B cell (primary cell): ENCODE measurements at regions not wholly inside any gene's neighbourhood (a gene's known extent, or its start where the extent isn't known, plus 50 kb on each side); places are given as distances from the start of the nearest gene placed in this dataset.

Experiments
- ATAC-seq: fragments of 200-7000 bp; cut with Tn5 transposase; one replicate; pipeline ENCODE4 v1.10.0; 2021; ENCODE audit warnings: low read depth, mild to moderate bottlenecking, moderate number of reproducible peaks, moderate library complexity
- CTCF ChIA-PET: fragments of 350-600 bp; sonication (Branson Sonifier 250); formaldehyde crosslinking; loops from one replicate; lab custom pipeline; 2021; ENCODE audit warnings: antibody characterized with exemption, inconsistent platforms; lab: Charles Lee
- POLR2A ChIA-PET: fragments of 350-600 bp; sonication (Branson Sonifier 250); formaldehyde crosslinking; loops from one replicate; lab custom pipeline; 2021; ENCODE audit warnings: antibody characterized with exemption; lab: Charles Lee
- DNase-seq: peaks from one replicate; pipeline ENCODE4 v3.0.0; 2013
- H2AFZ ChIP-seq: 2 replicates; pipeline ENCODE4 v1.6.1; 2012; ENCODE audit warnings: mild to moderate bottlenecking, low read depth, low read length; ENCODE audit not compliant: insufficient read depth, poor library complexity, severe bottlenecking
- H3K27ac ChIP-seq, 2 donors: 1 replicate in 1 of 2; 2 replicates in 1 of 2; pipeline ENCODE4 v1.5.1; 2012 to 2013; ENCODE audit warnings: low read length in 2 of 2, mild to moderate bottlenecking in 2 of 2, moderate library complexity in 1 of 2
- H3K27me3 ChIP-seq, 4 experiments: fragments of 200-600 bp in 1 of 4; sonication (generic) in 1 of 4; replicated peaks in 1 of 4; 1 replicate in 2 of 4; 2 replicates in 2 of 4; pipeline versions ENCODE4 v1.6.1 to v1.7.0; 2013 to 2016; ENCODE audit warnings: low read length in 3 of 4, mild to moderate bottlenecking in 2 of 4, mixed read lengths in 1 of 4, moderate library complexity in 1 of 4; ENCODE audit not compliant: insufficient read depth in 4 of 4, control insufficient read depth in 3 of 4; ENCODE audit errors: control extremely low read depth in 1 of 4
- H3K36me3 ChIP-seq, 2 experiments: replicated peaks in 1 of 2; 1 replicate in 1 of 2; 2 replicates in 1 of 2; pipeline versions ENCODE4 v1.6.1 to v1.7.1; 2013; ENCODE audit warnings: low read length in 1 of 2; ENCODE audit not compliant: insufficient read depth in 2 of 2, control insufficient read depth in 1 of 2; ENCODE audit errors: control extremely low read depth in 1 of 2, extremely low read depth in 1 of 2
- H3K4me1 ChIP-seq, 2 donors: fragments of 200-600 bp in 1 of 2; sonication (generic) in 1 of 2; 1 replicate in 1 of 2; 2 replicates in 1 of 2; pipeline versions ENCODE4 v1.5.1 to v1.6.1; 2013 to 2017; ENCODE audit warnings: low read length in 2 of 2; ENCODE audit not compliant: control insufficient read depth in 2 of 2, insufficient read depth in 2 of 2
- H3K4me2 ChIP-seq: replicated peaks from 2 replicates; pipeline ENCODE3; 2012; ENCODE audit warnings: mild to moderate bottlenecking, low read depth, low read length; ENCODE audit not compliant: poor library complexity, severe bottlenecking
- H3K4me3 ChIP-seq, 5 experiments: fragments of 200-600 bp in 1 of 5; sonication (generic) in 1 of 5; 1 replicate in 3 of 5; 2 replicates in 2 of 5; pipeline versions ENCODE4 v1.5.1 to v1.7.0; 2011 to 2016; ENCODE audit warnings: low read length in 4 of 5, mild to moderate bottlenecking in 4 of 5, low read depth in 2 of 5, control low read depth in 1 of 5, moderate library complexity in 1 of 5; ENCODE audit not compliant: insufficient read depth in 1 of 5; ENCODE audit errors: control extremely low read depth in 1 of 5, extremely low read depth in 1 of 5
- H3K79me2 ChIP-seq: fragments of 200-600 bp; sonication (generic); one replicate; pipeline ENCODE4 v1.6.0; 2016; ENCODE audit warnings: low read length; ENCODE audit not compliant: control insufficient read depth, insufficient read depth
- H3K9ac ChIP-seq: fragments of 200-600 bp; sonication (generic); 2 replicates; pipeline ENCODE4 v1.6.1; 2017; ENCODE audit warnings: mild to moderate bottlenecking, low read length, moderate library complexity
- H3K9me3 ChIP-seq, 3 donors: one replicate each; pipeline versions ENCODE4 v1.6.1 to v1.7.1; 2013; ENCODE audit warnings: low read length in 2 of 3; ENCODE audit not compliant: control insufficient read depth in 2 of 3, insufficient read depth in 1 of 3; ENCODE audit errors: control extremely low read depth in 1 of 3
- H4K20me1 ChIP-seq: 2 replicates; pipeline ENCODE4 v1.6.0; 2012; ENCODE audit warnings: mild to moderate bottlenecking, low read length; ENCODE audit not compliant: insufficient read depth, control insufficient read depth, poor library complexity, severe bottlenecking
- H3K27ac Mint-ChIP-seq: one replicate; pipeline ENCODE4 v1.8.0; 2021; ENCODE audit warnings: mixed read lengths
- H3K27me3 Mint-ChIP-seq: one replicate; pipeline ENCODE4 v1.8.0; 2021; ENCODE audit warnings: mixed read lengths
- H3K4me1 Mint-ChIP-seq: one replicate; pipeline ENCODE4 v1.8.0; 2021; ENCODE audit warnings: mixed read lengths
- H3K4me3 Mint-ChIP-seq: one replicate; pipeline ENCODE4 v1.8.0; 2021; ENCODE audit warnings: mixed read lengths
- H3K9me3 Mint-ChIP-seq: one replicate; pipeline ENCODE4 v1.8.0; 2022; ENCODE audit warnings: mixed read lengths; ENCODE audit not compliant: insufficient read depth
- EZH2 ChIP-seq: IDR thresholded peaks from 2 replicates; pipeline ENCODE4 v1.6.1; 2012; ENCODE audit warnings: borderline replicate concordance, low read depth, mild to moderate bottlenecking, moderate library complexity, low read length; ENCODE audit not compliant: insufficient read depth, poor library complexity, severe bottlenecking
- WGBS: methylation state at CpG from one replicate; pipeline ENCODE4 v1.1.5; 2013; ENCODE audit warnings: missing lambda C conversion rate; ENCODE audit not compliant: insufficient coverage; 5-methylcytosine and 5-hydroxymethylcytosine counted together
- intact Hi-C: fragments of 100-400 bp; cut with micrococcal nuclease; formaldehyde crosslinking; loops from one replicate; pipeline ENCODE4 v1.10.0; 2022
- TF ChIP-seq, protein P1 (sequence below): fragments of 200-600 bp; IDR thresholded peaks from one replicate; pipeline ENCODE4 v1.8.0; 2022; ENCODE audit warnings: antibody characterized with exemption, mild to moderate bottlenecking

DNA sequence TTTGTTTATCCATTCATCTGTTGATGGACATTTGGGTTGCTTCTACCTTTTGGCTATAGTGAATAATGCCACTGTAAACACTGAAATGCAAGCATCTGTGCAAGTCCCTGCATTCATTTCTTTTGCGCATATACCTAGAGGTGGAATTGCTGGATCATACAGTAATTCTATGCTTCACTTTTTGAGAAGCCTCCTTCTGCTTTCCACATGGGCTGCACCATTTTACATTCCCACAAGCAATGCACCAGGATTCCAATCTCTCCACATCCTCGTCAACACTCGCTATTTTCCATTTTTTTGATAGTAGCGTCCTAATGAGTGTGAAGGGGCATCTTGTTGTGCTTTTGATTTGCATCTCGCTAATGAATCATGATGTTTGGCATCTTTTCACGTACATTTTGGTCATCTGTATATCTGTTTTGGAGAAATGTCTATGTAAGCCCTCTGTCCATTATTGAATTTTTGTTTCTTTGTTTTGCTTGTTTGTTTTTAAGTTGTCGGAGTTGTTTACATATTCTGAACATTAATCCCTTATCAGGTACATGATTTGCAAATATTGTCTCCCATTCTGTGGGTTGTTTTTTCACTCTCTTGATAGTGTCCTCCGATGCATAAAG, 335.4 kb downstream of the RRAGC start:
- H3K4me1 Mint-ChIP-seq: peaks cover 14% of the 10 kb centered on the region
- POLR2A ChIA-PET: no interaction called here

DNA sequence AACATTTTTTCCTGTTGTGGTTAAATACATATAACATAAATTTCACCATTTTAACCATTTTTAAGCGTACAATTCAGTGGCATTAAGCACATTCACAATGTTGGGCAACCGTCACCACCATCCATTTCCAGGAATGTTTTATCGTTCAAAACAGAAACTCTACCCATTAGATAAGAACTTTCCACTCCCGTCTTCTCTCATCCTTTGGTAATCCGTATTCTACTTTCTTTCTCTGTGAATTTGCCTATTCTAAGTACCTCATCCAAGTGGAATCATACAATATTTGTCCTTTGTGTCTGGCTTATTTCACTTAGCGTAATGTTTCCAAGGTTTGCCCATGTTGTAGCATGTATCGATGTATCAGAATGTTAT, 336.0 kb downstream of the RRAGC start:
- H3K4me2 ChIP-seq: no peak overlapping the region
- H3K27ac ChIP-seq: no peak overlapping the region
- DNase-seq: no peak
- peaks cover 9 to 11% of the 10 kb centered on the region in 2 donors for H3K4me1 ChIP-seq
- H3K9ac ChIP-seq: no peak overlapping the region
- H4K20me1 ChIP-seq: no peaks in the 10 kb centered on the region
- WGBS: 91% methylated on average over 5 of the region's 7 CpGs
- intact Hi-C loops: no loop called here
- H3K27ac Mint-ChIP-seq: no peak overlapping the region
- POLR2A ChIA-PET: no interaction called here
- no peak overlapping the region for H3K4me3 ChIP-seq
- H3K27me3 ChIP-seq: no peaks in the 10 kb centered on the region
- CTCF ChIA-PET: no interaction called here
- TF ChIP-seq, protein P1, sequence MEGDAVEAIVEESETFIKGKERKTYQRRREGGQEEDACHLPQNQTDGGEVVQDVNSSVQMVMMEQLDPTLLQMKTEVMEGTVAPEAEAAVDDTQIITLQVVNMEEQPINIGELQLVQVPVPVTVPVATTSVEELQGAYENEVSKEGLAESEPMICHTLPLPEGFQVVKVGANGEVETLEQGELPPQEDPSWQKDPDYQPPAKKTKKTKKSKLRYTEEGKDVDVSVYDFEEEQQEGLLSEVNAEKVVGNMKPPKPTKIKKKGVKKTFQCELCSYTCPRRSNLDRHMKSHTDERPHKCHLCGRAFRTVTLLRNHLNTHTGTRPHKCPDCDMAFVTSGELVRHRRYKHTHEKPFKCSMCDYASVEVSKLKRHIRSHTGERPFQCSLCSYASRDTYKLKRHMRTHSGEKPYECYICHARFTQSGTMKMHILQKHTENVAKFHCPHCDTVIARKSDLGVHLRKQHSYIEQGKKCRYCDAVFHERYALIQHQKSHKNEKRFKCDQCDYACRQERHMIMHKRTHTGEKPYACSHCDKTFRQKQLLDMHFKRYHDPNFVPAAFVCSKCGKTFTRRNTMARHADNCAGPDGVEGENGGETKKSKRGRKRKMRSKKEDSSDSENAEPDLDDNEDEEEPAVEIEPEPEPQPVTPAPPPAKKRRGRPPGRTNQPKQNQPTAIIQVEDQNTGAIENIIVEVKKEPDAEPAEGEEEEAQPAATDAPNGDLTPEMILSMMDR: no peak
- no peak for TF ChIP-seq EZH2
- H3K79me2 ChIP-seq: no peaks in the 10 kb centered on the region
- no peaks in the 10 kb centered on the region for H3K36me3 ChIP-seq
- ATAC-seq: no peak
- no peaks in the 10 kb centered on the region for H3K9me3 Mint-ChIP-seq
- H2AFZ ChIP-seq: no peak overlapping the region
- no peak overlapping the region for H3K4me3 Mint-ChIP-seq
- peaks cover 0 to 6% (median 0%) of the 10 kb centered on the region in 3 donors for H3K9me3 ChIP-seq
- peaks cover 14% of the 10 kb centered on the region for H3K4me1 Mint-ChIP-seq
- H3K27me3 Mint-ChIP-seq: peaks cover 27% of the 10 kb centered on the region

More for the DNA sequence above, 335.4 kb downstream of the RRAGC start:
- no peak overlapping the region for H3K4me2 ChIP-seq
- H3K9me3 Mint-ChIP-seq: no peaks in the 10 kb centered on the region
- intact Hi-C loops: no loop called here
- no peaks in the 10 kb centered on the region for H3K27me3 ChIP-seq
- CTCF ChIA-PET: no interaction called here
- H3K9me3 ChIP-seq: peaks cover 0 to 6% (median 0%) of the 10 kb centered on the region in 3 donors
- no peak overlapping the region for H3K9ac ChIP-seq
- no peak overlapping the region for H3K4me3 ChIP-seq
- ATAC-seq (no peak), DNase-seq (no peak)
- no peak overlapping the region for H3K4me3 Mint-ChIP-seq
- TF ChIP-seq, protein P1: no peak
- no peak for TF ChIP-seq EZH2
- H3K27me3 Mint-ChIP-seq: peaks cover 27% of the 10 kb centered on the region
- H3K36me3 ChIP-seq: no peaks in the 10 kb centered on the region
- H3K27ac ChIP-seq: no peak overlapping the region
- H3K79me2 ChIP-seq: no peaks in the 10 kb centered on the region
- peaks cover 9 to 11% of the 10 kb centered on the region in 2 donors for H3K4me1 ChIP-seq
- no peak overlapping the region for H3K27ac Mint-ChIP-seq
- WGBS: 100% methylated on average over 3 of the region's 8 CpGs
- H4K20me1 ChIP-seq: no peaks in the 10 kb centered on the region
- H2AFZ ChIP-seq: no peak overlapping the region
